ENCODE measurements at regions not wholly inside any gene's neighbourhood (a gene's known extent, or its start where the extent isn't known, plus 50 kb on each side); places are given as distances from the start of the nearest gene placed in this dataset.

GRCh38 chrX:45811326-45811725 lies 610.6 kb upstream of the DIPK2B start:
- no peak for TF ChIP-seq CTCF (IDR thresholded peaks at IDR 0.05)
- no peak for TF ChIP-seq POLR2A (IDR thresholded peaks at IDR 0.05)

Data from thyroid gland (tissue), 4 donors.